Stimulated activated CD4-positive, alpha-beta T cell treated with anti-CD3 and anti-CD28 coated beads, TNF-alpha, amount 100 ng/mL, for 4 hours (primary cell): ENCODE measurements at regions not wholly inside any gene's neighbourhood (a gene's known extent, or its start where the extent isn't known, plus 50 kb on each side); places are given as distances from the start of the nearest gene placed in this dataset.

Source experiments
- DNase-seq, 3 experiments: peaks; one replicate each; pipeline ENCODE4 v3.0.0-alpha.2; 2020; ENCODE audit warnings: low read depth in 3 of 3

GRCh38 chr1:87615491-87615890 is 286.8 kb downstream of the LMO4 start:
- DNase-seq = no peak

DNA sequence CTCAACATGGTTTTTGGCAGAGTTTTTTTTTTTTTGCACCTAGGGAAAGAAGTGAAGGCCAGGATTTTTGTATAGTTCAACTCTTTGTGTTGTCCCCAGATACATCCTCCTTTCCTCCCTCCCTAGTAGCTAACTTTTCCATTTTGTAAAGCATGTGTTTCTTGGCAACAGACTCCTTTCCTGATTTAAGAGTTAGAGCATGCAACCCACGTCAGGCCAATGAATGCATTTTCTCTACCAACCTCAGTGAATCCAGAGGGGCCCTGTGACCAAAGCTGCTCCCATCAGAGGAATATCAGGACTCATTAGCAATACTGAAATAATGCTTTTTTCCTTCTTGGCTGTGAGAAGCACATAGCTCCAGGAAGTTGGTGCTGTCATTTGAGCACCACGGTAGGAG is 287.2 kb downstream of the LMO4 start:
- DNase-seq = no peak

- no peak for DNase-seq
These were observed 292.1 kb downstream of the LMO4 start for GRCh38 chr1:87620807-87621206.

- DNase-seq = no peak
These were observed 301.0 kb downstream of the LMO4 start for GRCh38 chr1:87629673-87630072.

DNA sequence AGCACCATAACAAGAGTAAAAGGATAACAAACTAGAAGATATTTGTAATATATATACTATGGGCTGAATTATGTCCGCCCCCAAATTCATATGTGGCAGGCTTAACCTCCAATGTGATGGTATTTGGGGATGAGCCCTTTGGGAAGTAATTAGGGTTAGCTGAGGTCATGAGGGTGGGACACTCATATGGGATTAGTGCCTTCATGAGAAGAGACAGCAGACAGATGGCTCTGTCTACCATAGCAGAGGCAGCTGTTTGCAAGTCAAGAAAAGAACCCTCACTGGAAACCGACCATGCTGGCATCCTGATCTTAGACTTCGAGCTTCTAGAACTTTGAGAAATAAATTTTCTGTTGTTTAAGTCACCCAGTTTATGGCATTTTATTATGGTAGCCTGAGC is 303.6 kb downstream of the LMO4 start:
- DNase-seq = no peak

- DNase-seq = no peak
These were observed 307.7 kb downstream of the LMO4 start for GRCh38 chr1:87636198-87636892.

- DNase-seq = no peak
These were observed 310.0 kb downstream of the LMO4 start for GRCh38 chr1:87638636-87639035.

DNA sequence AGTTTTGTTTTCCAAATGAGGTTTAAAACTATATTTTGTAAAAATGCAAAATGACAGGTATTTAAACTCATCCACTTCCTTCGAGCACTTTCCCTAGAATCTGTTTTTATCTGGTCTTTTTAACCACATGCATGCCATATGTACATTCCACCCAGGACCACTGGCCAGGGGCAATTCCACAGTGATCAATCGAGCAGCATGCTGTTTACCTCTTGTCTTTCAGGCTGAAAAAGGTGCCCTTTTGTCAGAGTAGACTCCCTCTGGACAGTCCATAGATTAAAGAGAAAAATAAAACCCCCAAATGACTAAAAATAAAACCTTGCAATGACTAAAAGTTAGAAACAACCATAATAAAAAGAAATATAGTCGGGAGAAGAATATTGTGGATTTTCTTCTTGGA is 313.3 kb downstream of the LMO4 start:
- no peak for DNase-seq

- DNase-seq = no peak
These were observed 314.0 kb downstream of the LMO4 start for GRCh38 chr1:87642581-87643221.

GRCh38 chr1:87644033-87644578 is 315.4 kb downstream of the LMO4 start:
- no peak for DNase-seq

DNA sequence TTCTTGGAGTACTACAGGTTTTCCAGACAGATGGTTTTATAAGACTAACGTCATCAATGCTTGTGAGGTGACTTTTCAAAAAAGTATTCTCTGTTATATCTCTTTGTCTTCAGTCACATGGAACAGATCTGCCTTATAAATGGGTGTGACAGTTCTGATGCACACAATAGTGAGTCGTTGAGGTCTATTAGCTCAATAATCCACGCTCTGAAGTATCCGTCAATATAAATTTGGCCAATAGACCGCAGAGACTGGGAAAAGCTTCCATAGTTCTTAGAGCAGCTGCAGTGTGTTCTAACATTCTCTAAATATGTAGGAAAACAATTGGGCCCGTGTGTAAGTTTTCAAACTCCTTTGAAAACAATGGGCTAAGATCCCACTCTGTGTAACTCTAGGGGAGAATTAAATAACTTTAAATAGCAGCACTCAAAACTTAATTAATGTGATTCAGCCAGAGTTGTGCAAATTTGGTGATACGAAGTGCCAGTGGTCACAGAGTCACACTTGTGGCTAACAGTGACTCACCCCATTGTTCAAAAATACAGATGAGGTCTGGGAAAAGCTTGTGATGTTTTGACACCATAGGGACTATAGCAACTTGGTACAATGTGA is 316.0 kb downstream of the LMO4 start:
- DNase-seq = no peak

- DNase-seq = no peak
These were observed 318.9 kb downstream of the LMO4 start for GRCh38 chr1:87647430-87648177.

DNA sequence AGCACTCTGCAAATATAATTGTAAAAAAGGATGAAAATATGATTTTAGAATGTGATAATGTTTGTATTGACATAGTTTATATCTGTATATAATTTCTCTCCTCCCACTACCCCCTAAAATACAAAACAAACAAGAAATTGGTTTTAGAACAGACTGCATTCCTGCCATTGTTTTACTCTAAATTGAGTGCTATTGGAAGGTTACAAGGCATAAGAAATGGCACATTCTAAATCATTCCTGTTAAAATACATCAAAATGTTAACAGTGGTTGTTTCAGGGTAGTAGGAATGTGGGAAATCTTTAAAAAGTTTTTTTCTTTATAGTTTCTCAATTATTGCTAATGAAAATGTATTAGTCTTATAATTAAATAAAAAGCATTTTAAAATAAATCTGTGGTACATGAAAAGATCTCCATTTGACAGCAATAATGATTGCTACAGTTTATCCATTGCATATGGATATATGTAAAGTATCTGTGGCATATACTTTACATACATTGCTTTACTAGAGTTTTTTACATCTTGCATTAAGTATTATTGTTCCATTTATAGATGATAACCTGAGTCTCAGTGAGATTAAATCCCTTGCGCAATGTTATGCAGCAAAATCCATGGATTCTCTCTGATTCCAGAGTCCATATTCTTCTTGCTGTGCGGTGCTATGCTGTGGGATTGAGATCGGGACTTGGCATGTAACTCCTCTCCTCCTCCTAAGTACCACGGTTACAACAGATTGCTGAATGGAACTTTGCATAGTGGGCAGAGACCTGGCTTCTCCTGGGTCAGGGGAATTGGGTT is 319.8 kb downstream of the LMO4 start:
- DNase-seq = no peak

DNA sequence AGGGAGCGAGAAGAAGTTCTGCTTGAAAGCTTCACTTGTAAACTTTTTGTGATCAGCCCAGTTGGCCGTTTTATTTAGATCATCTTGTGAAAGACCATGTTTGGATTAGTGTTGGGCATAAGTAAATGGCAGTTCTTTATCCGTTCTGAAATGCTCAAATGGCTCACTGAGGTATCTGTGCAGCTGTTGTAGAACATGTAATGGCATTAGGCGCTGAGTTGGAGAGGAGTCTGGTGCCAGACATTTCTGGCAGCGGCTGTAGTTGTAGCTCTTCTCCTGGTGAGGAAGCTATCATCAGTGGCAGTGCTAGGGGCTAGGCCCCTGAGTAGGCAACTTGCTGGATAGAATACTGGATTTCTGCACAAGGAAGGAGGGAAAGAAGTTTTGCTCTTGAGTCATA is 321.6 kb downstream of the LMO4 start:
- no peak for DNase-seq

- no peak for DNase-seq
These were observed 323.5 kb downstream of the LMO4 start for GRCh38 chr1:87652176-87652575.

GRCh38 chr1:87665151-87665550 is 336.5 kb downstream of the LMO4 start:
- DNase-seq = no peak

DNA sequence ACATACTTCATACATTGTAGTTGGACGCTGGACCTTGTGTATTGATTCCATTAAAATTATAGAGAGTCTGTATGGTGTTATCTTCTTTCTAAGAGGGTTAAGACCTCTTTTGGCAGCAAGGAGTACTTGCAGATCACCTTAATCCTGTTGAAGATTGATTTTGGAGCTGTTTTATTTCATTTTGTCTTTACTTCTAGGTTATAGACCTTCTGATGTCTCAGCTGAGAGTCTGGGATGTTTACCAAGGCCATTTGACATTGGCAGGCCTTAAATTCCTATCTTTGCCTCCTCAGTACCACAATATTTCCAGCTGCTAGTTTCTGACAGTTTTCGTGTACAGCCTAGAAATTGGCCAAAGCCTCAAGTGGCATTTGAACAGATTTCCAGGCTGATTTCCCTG is 338.0 kb downstream of the LMO4 start:
- no peak for DNase-seq

GRCh38 chr1:87669674-87670073 is 341.0 kb downstream of the LMO4 start:
- DNase-seq = no peak

DNA sequence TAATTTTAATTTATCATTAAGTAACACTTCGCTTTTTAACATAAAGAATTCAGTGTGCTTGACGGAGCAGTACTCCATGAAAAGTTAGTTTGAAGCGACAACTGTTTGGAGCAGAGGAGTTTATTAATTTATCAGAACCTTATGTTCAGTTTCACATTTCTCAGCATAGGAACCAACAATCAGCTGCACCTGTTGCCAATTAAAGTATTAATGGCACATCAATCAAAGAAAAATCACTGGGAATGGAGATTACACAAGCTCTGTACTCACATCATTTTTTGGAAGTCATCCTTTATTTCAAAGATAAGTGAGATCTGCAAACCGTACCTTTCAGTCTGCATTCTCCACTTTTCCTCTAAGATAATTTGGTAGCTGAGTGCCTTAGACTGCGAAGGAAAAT is 344.6 kb downstream of the LMO4 start:
- no peak for DNase-seq

GRCh38 chr1:87673748-87674147 is 345.1 kb downstream of the LMO4 start:
- no peak for DNase-seq

DNA sequence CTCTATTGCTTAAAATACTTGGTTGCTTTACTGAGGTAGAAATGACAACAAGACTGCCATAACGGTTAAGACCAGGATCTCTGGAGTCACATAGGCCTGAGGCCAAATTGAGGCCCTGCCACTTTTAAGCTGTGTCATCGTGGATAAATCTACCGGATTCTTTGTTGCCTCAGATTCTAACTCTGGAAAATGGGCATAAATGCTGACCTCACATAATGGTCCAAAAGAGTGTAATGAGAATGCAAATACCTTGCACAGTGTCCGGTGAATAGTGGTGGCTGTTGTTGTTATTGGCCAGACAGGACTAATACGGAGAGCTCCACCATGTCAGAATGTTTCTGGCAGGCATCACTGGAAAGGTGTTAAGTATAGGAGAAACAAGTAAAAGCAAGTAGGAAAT is 346.1 kb downstream of the LMO4 start:
- no peak for DNase-seq

DNA sequence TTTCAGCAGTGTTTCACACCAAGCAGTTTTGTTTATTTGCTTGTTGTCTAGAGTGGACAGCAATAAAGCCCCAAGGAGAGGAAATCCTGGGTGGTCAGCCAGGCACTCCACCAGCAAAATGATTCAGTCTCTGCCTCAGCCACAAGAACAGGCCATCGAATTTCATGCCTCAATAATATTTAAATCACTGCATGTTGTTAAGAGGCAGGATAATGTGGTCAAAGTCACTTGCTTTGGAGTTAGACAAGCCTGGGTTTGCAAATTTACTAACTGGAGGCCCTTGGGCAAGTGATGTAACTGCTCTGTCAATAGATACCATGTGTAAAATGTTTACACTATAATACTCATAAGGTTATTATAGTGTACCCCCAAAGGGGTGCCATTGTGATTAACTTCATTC is 349.6 kb downstream of the LMO4 start:
- DNase-seq = no peak
